B cell (primary cell): ENCODE measurements at regions not wholly inside any gene's neighbourhood (a gene's known extent, or its start where the extent isn't known, plus 50 kb on each side); places are given as distances from the start of the nearest gene placed in this dataset.
A peak's percentile ranks its signal among the peaks of the same experiment; 100 is the strongest.

ENCODE experiments used
- ATAC-seq: fragments of 200-7000 bp; cut with Tn5 transposase; one replicate; pipeline ENCODE4 v1.10.0; 2021; ENCODE audit warnings: low read depth, mild to moderate bottlenecking, moderate number of reproducible peaks, moderate library complexity
- CTCF ChIA-PET: fragments of 350-600 bp; sonication (Branson Sonifier 250); formaldehyde crosslinking; loops from one replicate; lab custom pipeline; 2021; ENCODE audit warnings: antibody characterized with exemption, inconsistent platforms; lab: Charles Lee
- POLR2A ChIA-PET: fragments of 350-600 bp; sonication (Branson Sonifier 250); formaldehyde crosslinking; loops from one replicate; lab custom pipeline; 2021; ENCODE audit warnings: antibody characterized with exemption; lab: Charles Lee
- DNase-seq: peaks from one replicate; pipeline ENCODE4 v3.0.0; 2013
- H2AFZ ChIP-seq: 2 replicates; pipeline ENCODE4 v1.6.1; 2012; ENCODE audit warnings: mild to moderate bottlenecking, low read depth, low read length; ENCODE audit not compliant: insufficient read depth, poor library complexity, severe bottlenecking
- H3K27ac ChIP-seq, 2 donors: 1 replicate in 1 of 2; 2 replicates in 1 of 2; pipeline ENCODE4 v1.5.1; 2012 to 2013; ENCODE audit warnings: low read length in 2 of 2, mild to moderate bottlenecking in 2 of 2, moderate library complexity in 1 of 2
- H3K27me3 ChIP-seq, 4 experiments: fragments of 200-600 bp in 1 of 4; sonication (generic) in 1 of 4; replicated peaks in 1 of 4; 1 replicate in 2 of 4; 2 replicates in 2 of 4; pipeline versions ENCODE4 v1.6.1 to v1.7.0; 2013 to 2016; ENCODE audit warnings: low read length in 3 of 4, mild to moderate bottlenecking in 2 of 4, mixed read lengths in 1 of 4, moderate library complexity in 1 of 4; ENCODE audit not compliant: insufficient read depth in 4 of 4, control insufficient read depth in 3 of 4; ENCODE audit errors: control extremely low read depth in 1 of 4
- H3K36me3 ChIP-seq, 2 experiments: replicated peaks in 1 of 2; 1 replicate in 1 of 2; 2 replicates in 1 of 2; pipeline versions ENCODE4 v1.6.1 to v1.7.1; 2013; ENCODE audit warnings: low read length in 1 of 2; ENCODE audit not compliant: insufficient read depth in 2 of 2, control insufficient read depth in 1 of 2; ENCODE audit errors: control extremely low read depth in 1 of 2, extremely low read depth in 1 of 2
- H3K4me1 ChIP-seq, 2 donors: fragments of 200-600 bp in 1 of 2; sonication (generic) in 1 of 2; 1 replicate in 1 of 2; 2 replicates in 1 of 2; pipeline versions ENCODE4 v1.5.1 to v1.6.1; 2013 to 2017; ENCODE audit warnings: low read length in 2 of 2; ENCODE audit not compliant: control insufficient read depth in 2 of 2, insufficient read depth in 2 of 2
- H3K4me2 ChIP-seq: replicated peaks from 2 replicates; pipeline ENCODE3; 2012; ENCODE audit warnings: mild to moderate bottlenecking, low read depth, low read length; ENCODE audit not compliant: poor library complexity, severe bottlenecking
- H3K4me3 ChIP-seq, 5 experiments: fragments of 200-600 bp in 1 of 5; sonication (generic) in 1 of 5; 1 replicate in 3 of 5; 2 replicates in 2 of 5; pipeline versions ENCODE4 v1.5.1 to v1.7.0; 2011 to 2016; ENCODE audit warnings: low read length in 4 of 5, mild to moderate bottlenecking in 4 of 5, low read depth in 2 of 5, control low read depth in 1 of 5, moderate library complexity in 1 of 5; ENCODE audit not compliant: insufficient read depth in 1 of 5; ENCODE audit errors: control extremely low read depth in 1 of 5, extremely low read depth in 1 of 5
- H3K79me2 ChIP-seq: fragments of 200-600 bp; sonication (generic); one replicate; pipeline ENCODE4 v1.6.0; 2016; ENCODE audit warnings: low read length; ENCODE audit not compliant: control insufficient read depth, insufficient read depth
- H3K9ac ChIP-seq: fragments of 200-600 bp; sonication (generic); 2 replicates; pipeline ENCODE4 v1.6.1; 2017; ENCODE audit warnings: mild to moderate bottlenecking, low read length, moderate library complexity
- H3K9me3 ChIP-seq, 3 donors: one replicate each; pipeline versions ENCODE4 v1.6.1 to v1.7.1; 2013; ENCODE audit warnings: low read length in 2 of 3; ENCODE audit not compliant: control insufficient read depth in 2 of 3, insufficient read depth in 1 of 3; ENCODE audit errors: control extremely low read depth in 1 of 3
- H4K20me1 ChIP-seq: 2 replicates; pipeline ENCODE4 v1.6.0; 2012; ENCODE audit warnings: mild to moderate bottlenecking, low read length; ENCODE audit not compliant: insufficient read depth, control insufficient read depth, poor library complexity, severe bottlenecking
- H3K27ac Mint-ChIP-seq: one replicate; pipeline ENCODE4 v1.8.0; 2021; ENCODE audit warnings: mixed read lengths
- H3K27me3 Mint-ChIP-seq: one replicate; pipeline ENCODE4 v1.8.0; 2021; ENCODE audit warnings: mixed read lengths
- H3K4me1 Mint-ChIP-seq: one replicate; pipeline ENCODE4 v1.8.0; 2021; ENCODE audit warnings: mixed read lengths
- H3K4me3 Mint-ChIP-seq: one replicate; pipeline ENCODE4 v1.8.0; 2021; ENCODE audit warnings: mixed read lengths
- H3K9me3 Mint-ChIP-seq: one replicate; pipeline ENCODE4 v1.8.0; 2022; ENCODE audit warnings: mixed read lengths; ENCODE audit not compliant: insufficient read depth
- EZH2 ChIP-seq: IDR thresholded peaks from 2 replicates; pipeline ENCODE4 v1.6.1; 2012; ENCODE audit warnings: borderline replicate concordance, low read depth, mild to moderate bottlenecking, moderate library complexity, low read length; ENCODE audit not compliant: insufficient read depth, poor library complexity, severe bottlenecking
- WGBS: methylation state at CpG from one replicate; pipeline ENCODE4 v1.1.5; 2013; ENCODE audit warnings: missing lambda C conversion rate; ENCODE audit not compliant: insufficient coverage; 5-methylcytosine and 5-hydroxymethylcytosine counted together
- intact Hi-C: fragments of 100-400 bp; cut with micrococcal nuclease; formaldehyde crosslinking; loops from one replicate; pipeline ENCODE4 v1.10.0; 2022
- TF ChIP-seq, protein P1 (sequence below): fragments of 200-600 bp; IDR thresholded peaks from one replicate; pipeline ENCODE4 v1.8.0; 2022; ENCODE audit warnings: antibody characterized with exemption, mild to moderate bottlenecking

DNA sequence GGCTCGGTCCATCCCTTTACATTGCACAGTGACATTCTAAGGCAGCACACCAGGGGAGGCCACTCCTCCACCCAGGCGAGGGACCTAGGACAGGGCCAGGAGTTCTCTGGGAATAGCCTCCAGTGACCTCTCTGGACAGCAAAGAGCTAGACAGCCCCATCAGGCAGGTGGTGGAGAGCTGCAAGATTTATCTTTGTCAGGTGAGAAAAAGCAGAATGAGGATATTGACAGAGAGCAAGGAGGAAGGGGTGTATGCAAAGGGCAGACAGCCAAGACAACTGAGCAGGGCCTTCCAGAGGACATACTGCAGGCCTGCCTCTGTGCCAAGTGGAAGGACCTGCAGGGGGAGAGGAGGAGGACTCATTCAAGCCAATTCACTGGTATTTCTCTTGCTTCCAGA is 112.4 kb upstream of the MAX start:
- Histone ChIP-seq H3K4me3 (no peak overlapping the region), H3K27me3 (no peaks in the 10 kb centered on the region), H3K9me3 (no peaks in the 10 kb centered on the region), H3K79me2 (no peaks in the 10 kb centered on the region), H3K4me2 (no peak overlapping the region), H3K27ac (no peak overlapping the region), H3K4me1 (peaks cover 26 to 27% of the 10 kb centered on the region in 2 donors), H4K20me1 (no peaks in the 10 kb centered on the region), H2AFZ (no peak overlapping the region), H3K9ac (no peak overlapping the region), H3K36me3 (peaks cover 0 to 4% of the 10 kb centered on the region in 2 experiments)
- ATAC-seq, result no peak
- no peak overlapping the region for H3K4me3 Mint-ChIP-seq
- H3K27me3 Mint-ChIP-seq, result no peaks in the 10 kb centered on the region
- H3K4me1 Mint-ChIP-seq, result peaks cover 37% of the 10 kb centered on the region
- intact Hi-C loops, result no loop called here
- no peak for DNase-seq
- peak overlapping the region; percentile 5 for H3K27ac Mint-ChIP-seq
- POLR2A ChIA-PET, result no interaction called here
- CTCF ChIA-PET, result interaction anchor here (0.6 to 2.6 kb wide), 4 partner anchors 8 to 322 kb away, joined by 3 to 11 read pairs (median 6); no protein-coding TSS in a partner anchor
- 90% methylated on average over 2 of the region's 2 CpGs for WGBS
- H3K9me3 Mint-ChIP-seq, result no peaks in the 10 kb centered on the region
- TF ChIP-seq, protein P1, sequence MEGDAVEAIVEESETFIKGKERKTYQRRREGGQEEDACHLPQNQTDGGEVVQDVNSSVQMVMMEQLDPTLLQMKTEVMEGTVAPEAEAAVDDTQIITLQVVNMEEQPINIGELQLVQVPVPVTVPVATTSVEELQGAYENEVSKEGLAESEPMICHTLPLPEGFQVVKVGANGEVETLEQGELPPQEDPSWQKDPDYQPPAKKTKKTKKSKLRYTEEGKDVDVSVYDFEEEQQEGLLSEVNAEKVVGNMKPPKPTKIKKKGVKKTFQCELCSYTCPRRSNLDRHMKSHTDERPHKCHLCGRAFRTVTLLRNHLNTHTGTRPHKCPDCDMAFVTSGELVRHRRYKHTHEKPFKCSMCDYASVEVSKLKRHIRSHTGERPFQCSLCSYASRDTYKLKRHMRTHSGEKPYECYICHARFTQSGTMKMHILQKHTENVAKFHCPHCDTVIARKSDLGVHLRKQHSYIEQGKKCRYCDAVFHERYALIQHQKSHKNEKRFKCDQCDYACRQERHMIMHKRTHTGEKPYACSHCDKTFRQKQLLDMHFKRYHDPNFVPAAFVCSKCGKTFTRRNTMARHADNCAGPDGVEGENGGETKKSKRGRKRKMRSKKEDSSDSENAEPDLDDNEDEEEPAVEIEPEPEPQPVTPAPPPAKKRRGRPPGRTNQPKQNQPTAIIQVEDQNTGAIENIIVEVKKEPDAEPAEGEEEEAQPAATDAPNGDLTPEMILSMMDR, result no peak
- no peak for TF ChIP-seq EZH2

DNA sequence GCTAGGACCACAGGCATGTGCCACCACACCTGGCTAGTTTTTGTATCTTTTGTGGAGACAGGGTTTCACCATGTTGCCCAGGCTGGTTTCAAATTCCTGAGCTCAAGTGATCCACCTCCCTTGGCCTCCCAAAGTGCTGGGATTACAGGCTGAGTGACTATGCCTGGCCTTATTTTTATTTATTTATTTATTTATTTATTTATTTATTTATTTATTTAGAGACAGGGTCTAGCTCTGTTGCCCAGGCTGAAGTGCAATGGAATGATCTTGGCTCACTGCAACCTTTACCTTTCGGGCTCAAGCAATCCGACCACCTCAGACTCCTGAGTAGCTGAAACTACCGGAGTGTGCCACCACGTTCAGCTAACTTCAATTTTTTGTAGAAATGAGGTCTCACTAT is 117.0 kb upstream of the MAX start:
- H3K4me1 ChIP-seq, result peaks cover 18 to 34% of the 10 kb centered on the region in 2 donors
- ChIA-PET CTCF (interaction anchor here (1.7 to 12.1 kb wide), 8 partner anchors 10 to 605 kb away, joined by 4 to 135 read pairs (median 12); partner anchors contain the start of gene FUT8), POLR2A (interaction anchor here (1.0 kb wide), 1 partner anchor 194 kb away, joined by 5 read pairs; no protein-coding TSS in a partner anchor)
- Mint-ChIP-seq H3K27ac (no peak overlapping the region), H3K9me3 (no peaks in the 10 kb centered on the region), H3K4me3 (no peak overlapping the region), H3K27me3 (no peaks in the 10 kb centered on the region), H3K4me1 (peaks cover 30% of the 10 kb centered on the region)
- no peak overlapping the region for H3K9ac ChIP-seq
- no peak overlapping the region for H2AFZ ChIP-seq
- H3K4me2 ChIP-seq, result no peak overlapping the region
- H3K9me3 ChIP-seq, result no peaks in the 10 kb centered on the region
- H4K20me1 ChIP-seq, result no peaks in the 10 kb centered on the region
- ATAC-seq (no peak), DNase-seq (no peak)
- H3K27me3 ChIP-seq, result no peaks in the 10 kb centered on the region
- intact Hi-C loops, result no loop called here
- peaks cover 2% of the 10 kb centered on the region for H3K79me2 ChIP-seq
- TF ChIP-seq EZH2, result no peak
- TF ChIP-seq, protein P1, result no peak
- H3K4me3 ChIP-seq, result no peak overlapping the region
- no peak overlapping the region for H3K27ac ChIP-seq
- 100% methylated on average over 2 of the region's 4 CpGs for WGBS
- H3K36me3 ChIP-seq, result peaks cover 0 to 4% of the 10 kb centered on the region in 2 experiments
